Stomach (tissue), 8 donors: ENCODE measurements at regions not wholly inside any gene's neighbourhood (a gene's known extent, or its start where the extent isn't known, plus 50 kb on each side); places are given as distances from the start of the nearest gene placed in this dataset.
A peak's percentile ranks its signal among the peaks of the same experiment; 100 is the strongest.
"Not testable (repeated sequence)": the region's sequence is repeated elsewhere in the genome, so short reads cannot be mapped to it uniquely, and the experiment has no call there.

ENCODE experiments used
- DNase-seq, 2 donors: peaks; one replicate each; pipeline versions ENCODE4 v3.0.0 to v3.0.0-alpha.2; 2013 to 2019
- H3K27ac ChIP-seq, 5 donors: fragments of 200-600 bp in 4 of 5; sonication (generic) in 4 of 5; one replicate each; pipeline ENCODE4 v1.5.1; 2013 to 2019; ENCODE audit warnings: mild to moderate bottlenecking in 1 of 5, moderate library complexity in 1 of 5
- H3K27me3 ChIP-seq, 3 donors: fragments of 200-600 bp; sonication (generic); one replicate each; pipeline ENCODE4 v1.5.1; 2017 to 2019; ENCODE audit warnings: mixed run types in 1 of 3
- H3K36me3 ChIP-seq, 4 donors: fragments of 200-600 bp; sonication (generic); 1 replicate in 3 of 4; 2 replicates in 1 of 4; pipeline ENCODE4 v1.5.1; 2016 to 2019
- H3K4me1 ChIP-seq, 4 donors: fragments of 200-600 bp; sonication (generic); one replicate each; pipeline ENCODE4 v1.5.1; 2016 to 2019
- H3K4me3 ChIP-seq, 4 donors: fragments of 200-600 bp; sonication (generic) in 3 of 4; one replicate each; pipeline ENCODE4 v1.5.1; 2016 to 2019; ENCODE audit warnings: mild to moderate bottlenecking in 1 of 4
- H3K9me3 ChIP-seq, 4 donors: fragments of 200-600 bp; sonication (generic); one replicate each; pipeline ENCODE4 v1.5.1; 2016 to 2019
- CTCF ChIP-seq, 7 experiments: fragments of 450-650 bp in 4 of 7; fragments of 200-600 bp in 3 of 7; sonication (generic) in 3 of 7; IDR thresholded peaks; one replicate each; pipeline ENCODE4 v1.5.1; 2016 to 2019; ENCODE audit warnings: antibody characterized with exemption in 7 of 7, control low read depth in 2 of 7, mild to moderate bottlenecking in 1 of 7
- EP300 ChIP-seq: sonication (generic); formaldehyde crosslinking; IDR thresholded peaks from one replicate; pipeline ENCODE4 v1.6.1; 2017; ENCODE audit warnings: antibody characterized with exemption
- POLR2A ChIP-seq, 4 donors: fragments of 450-650 bp; IDR thresholded peaks; one replicate each; pipeline ENCODE4 v1.6.1; 2016; ENCODE audit warnings: antibody characterized with exemption in 4 of 4, control low read depth in 2 of 4, mild to moderate bottlenecking in 1 of 4, moderate library complexity in 1 of 4
- POLR2AphosphoS5 ChIP-seq, 3 donors: sonication (generic); formaldehyde crosslinking; IDR thresholded peaks; one replicate each; pipeline ENCODE4 v1.6.1; 2016; ENCODE audit warnings: antibody characterized with exemption in 3 of 3
- WGBS, 5 donors: extraction: QIAGEN DNeasy Blood & Tissue Kit in 3 of 5; methylation state at CpG; one replicate each; pipeline versions ENCODE4 v1.1.5 to v1.1.7; 2013 to 2018; 5-methylcytosine and 5-hydroxymethylcytosine counted together
- intact Hi-C: fragments of 100-400 bp; cut with DNase I; formaldehyde crosslinking; loops from one replicate; pipeline ENCODE4 v1.15.1; 2023; ENCODE audit warnings: low total_unique reads
- donor health status: healthy with polysubstance abuse.
- donor health status: Bipolar disorder and iron deficiency.
- donor health status: healthy.

- H3K9me3 ChIP-seq: no peaks in the 10 kb centered on the region
- 68 to 95% (median 78%) methylated on average over 4 of the region's 4 CpGs for WGBS, 5 donors
- TF ChIP-seq EP300 (no peak), CTCF (IDR thresholded peaks at IDR 0.05) (no peak), POLR2AphosphoS5 (IDR thresholded peaks at IDR 0.05) (no peak), POLR2A (IDR thresholded peaks at IDR 0.05) (no peak)
- no peak overlapping the region for H3K27ac ChIP-seq
- no peak for DNase-seq
- H3K4me3 ChIP-seq: no peak overlapping the region
- intact Hi-C loops: no loop called here
- no peaks in the 10 kb centered on the region for H3K36me3 ChIP-seq
- no peaks in the 10 kb centered on the region for H3K27me3 ChIP-seq
- H3K4me1 ChIP-seq: peaks cover 0 to 10% (median 3%) of the 10 kb centered on the region in 4 donors
Observed at GRCh38 chr6:137390334-137390733, 103.9 kb downstream of the OLIG3 start.

GRCh38 chr6:137389150-137389704 is 105.0 kb downstream of the OLIG3 start:
- intact Hi-C loops: no loop called here
- peak in 1 of 2 donors; percentile 56 for DNase-seq
- H3K9me3 ChIP-seq: no peaks in the 10 kb centered on the region
- H3K27ac ChIP-seq: peak overlapping the region in 1 of 5 donors; percentile 26
- TF ChIP-seq EP300 (no peak), CTCF (IDR thresholded peaks at IDR 0.05) (no peak), POLR2AphosphoS5 (IDR thresholded peaks at IDR 0.05) (no peak), POLR2A (IDR thresholded peaks at IDR 0.05) (no peak)
- H3K4me1 ChIP-seq: peaks cover 0 to 10% (median 3%) of the 10 kb centered on the region in 4 donors
- 34 to 48% (median 43%) methylated on average over 6 of the region's 6 CpGs for WGBS, 5 donors
- H3K36me3 ChIP-seq: no peaks in the 10 kb centered on the region
- H3K27me3 ChIP-seq: no peaks in the 10 kb centered on the region
- no peak overlapping the region for H3K4me3 ChIP-seq

- no peak overlapping the region for H3K27ac ChIP-seq
- H3K9me3 ChIP-seq: no peaks in the 10 kb centered on the region
- peaks cover 0 to 10% (median 3%) of the 10 kb centered on the region in 4 donors for H3K4me1 ChIP-seq
- WGBS, 5 donors: 79 to 89% (median 87%) methylated on average over 8 to 10 of the region's 10 CpGs
- H3K36me3 ChIP-seq: no peaks in the 10 kb centered on the region
- H3K4me3 ChIP-seq: no peak overlapping the region
- TF ChIP-seq CTCF (IDR thresholded peaks at IDR 0.05) (no peak), POLR2AphosphoS5 (IDR thresholded peaks at IDR 0.05) (no peak), POLR2A (IDR thresholded peaks at IDR 0.05) (no peak), EP300 (no peak)
- H3K27me3 ChIP-seq: no peaks in the 10 kb centered on the region
- intact Hi-C loops: no loop called here
- DNase-seq: no peak
Observed at GRCh38 chr6:137387096-137387764, 107.0 kb downstream of the OLIG3 start.

GRCh38 chr6:137383287-137383686 is 110.9 kb downstream of the OLIG3 start:
- WGBS, 5 donors: 93 to 98% (median 96%) methylated on average over 6 of the region's 6 CpGs
- H3K4me3 ChIP-seq, H3K27ac ChIP-seq, DNase-seq, H3K27me3 ChIP-seq, H3K36me3 ChIP-seq, H3K4me1 ChIP-seq, intact Hi-C loops: not testable (repeated sequence)
- H3K9me3 ChIP-seq: peaks cover 0 to 10% (median 0%) of the 10 kb centered on the region in 4 donors

- Histone ChIP-seq H3K36me3 (no peaks in the 10 kb centered on the region), H3K4me1 (no peaks in the 10 kb centered on the region), H3K4me3 (no peak overlapping the region), H3K9me3 (peaks cover 0 to 10% (median 0%) of the 10 kb centered on the region in 4 donors), H3K27ac (no peak overlapping the region), H3K27me3 (no peaks in the 10 kb centered on the region)
- DNase-seq: no peak
- 95 to 97% (median 96%) methylated on average over 2 of the region's 2 CpGs for WGBS, 5 donors
- TF ChIP-seq POLR2AphosphoS5 (IDR thresholded peaks at IDR 0.05) (no peak), POLR2A (IDR thresholded peaks at IDR 0.05) (no peak), EP300 (no peak), CTCF (IDR thresholded peaks at IDR 0.05) (no peak)
- intact Hi-C loops: no loop called here
Observed at GRCh38 chr6:137378090-137378369, 116.2 kb downstream of the OLIG3 start.
